Uterus (tissue), 2 donors: ENCODE measurements at regions not wholly inside any gene's neighbourhood (a gene's known extent, or its start where the extent isn't known, plus 50 kb on each side); places are given as distances from the start of the nearest gene placed in this dataset.

Source experiments
- CTCF ChIP-seq, 4 experiments: fragments of 200-600 bp in 2 of 4; fragments of 450-650 bp in 2 of 4; sonication (generic) in 2 of 4; IDR thresholded peaks; one replicate each; pipeline ENCODE4 v1.5.1; 2016 to 2019; ENCODE audit warnings: antibody characterized with exemption in 4 of 4, mild to moderate bottlenecking in 2 of 4, moderate library complexity in 1 of 4
- POLR2A ChIP-seq, 2 donors: fragments of 450-650 bp; IDR thresholded peaks; one replicate each; pipeline ENCODE4 v1.6.1; 2016; ENCODE audit warnings: antibody characterized with exemption in 2 of 2, mild to moderate bottlenecking in 1 of 2, moderate library complexity in 1 of 2

- TF ChIP-seq POLR2A (IDR thresholded peaks at IDR 0.05) (no peak), CTCF (IDR thresholded peaks at IDR 0.05) (no peak)
Observed at GRCh38 chr2:4530231-4530630, 826.9 kb downstream of the DCDC2C start.
